ENCODE measurements at regions not wholly inside any gene's neighbourhood (a gene's known extent, or its start where the extent isn't known, plus 50 kb on each side); places are given as distances from the start of the nearest gene placed in this dataset.

GRCh38 chr22:48709453-48709852, 1118.2 kb downstream of the BRD1 start:
- H3K9me3 Mint-ChIP-seq, result no peaks in the 10 kb centered on the region
- no peak for DNase-seq
- H3K4me3 Mint-ChIP-seq, result no peak overlapping the region
- H3K4me1 Mint-ChIP-seq, result no peaks in the 10 kb centered on the region
- H3K27ac Mint-ChIP-seq, result no peak overlapping the region
- ATAC-seq, result no peak
- peaks cover 8% of the 10 kb centered on the region for H3K27me3 Mint-ChIP-seq

GRCh38 chr22:48708558-48709245, 1119.0 kb downstream of the BRD1 start:
- Mint-ChIP-seq H3K27me3 (peaks cover 4% of the 10 kb centered on the region), H3K4me1 (no peaks in the 10 kb centered on the region), H3K4me3 (no peak overlapping the region), H3K27ac (no peak overlapping the region), H3K9me3 (no peaks in the 10 kb centered on the region)
- ATAC-seq (no peak), DNase-seq (no peak)

- DNase-seq, result no peak
- Mint-ChIP-seq H3K9me3 (no peaks in the 10 kb centered on the region), H3K27me3 (no peaks in the 10 kb centered on the region), H3K4me1 (no peaks in the 10 kb centered on the region), H3K27ac (no peak overlapping the region), H3K4me3 (no peak overlapping the region)
- no peak for ATAC-seq
Observed at GRCh38 chr22:48707763-48708557, 1119.7 kb downstream of the BRD1 start.

GRCh38 chr22:48706934-48707762, 1120.5 kb downstream of the BRD1 start:
- Mint-ChIP-seq H3K4me3 (no peak overlapping the region), H3K27ac (no peak overlapping the region), H3K9me3 (no peaks in the 10 kb centered on the region), H3K4me1 (no peaks in the 10 kb centered on the region), H3K27me3 (no peaks in the 10 kb centered on the region)
- ATAC-seq (no peak), DNase-seq (no peak)

GRCh38 chr22:48705917-48706605, 1121.6 kb downstream of the BRD1 start:
- ATAC-seq, result no peak
- H3K4me1 Mint-ChIP-seq, result no peaks in the 10 kb centered on the region
- no peaks in the 10 kb centered on the region for H3K9me3 Mint-ChIP-seq
- no peak overlapping the region for H3K4me3 Mint-ChIP-seq
- DNase-seq, result no peak
- no peak overlapping the region for H3K27ac Mint-ChIP-seq
- no peaks in the 10 kb centered on the region for H3K27me3 Mint-ChIP-seq

DNA sequence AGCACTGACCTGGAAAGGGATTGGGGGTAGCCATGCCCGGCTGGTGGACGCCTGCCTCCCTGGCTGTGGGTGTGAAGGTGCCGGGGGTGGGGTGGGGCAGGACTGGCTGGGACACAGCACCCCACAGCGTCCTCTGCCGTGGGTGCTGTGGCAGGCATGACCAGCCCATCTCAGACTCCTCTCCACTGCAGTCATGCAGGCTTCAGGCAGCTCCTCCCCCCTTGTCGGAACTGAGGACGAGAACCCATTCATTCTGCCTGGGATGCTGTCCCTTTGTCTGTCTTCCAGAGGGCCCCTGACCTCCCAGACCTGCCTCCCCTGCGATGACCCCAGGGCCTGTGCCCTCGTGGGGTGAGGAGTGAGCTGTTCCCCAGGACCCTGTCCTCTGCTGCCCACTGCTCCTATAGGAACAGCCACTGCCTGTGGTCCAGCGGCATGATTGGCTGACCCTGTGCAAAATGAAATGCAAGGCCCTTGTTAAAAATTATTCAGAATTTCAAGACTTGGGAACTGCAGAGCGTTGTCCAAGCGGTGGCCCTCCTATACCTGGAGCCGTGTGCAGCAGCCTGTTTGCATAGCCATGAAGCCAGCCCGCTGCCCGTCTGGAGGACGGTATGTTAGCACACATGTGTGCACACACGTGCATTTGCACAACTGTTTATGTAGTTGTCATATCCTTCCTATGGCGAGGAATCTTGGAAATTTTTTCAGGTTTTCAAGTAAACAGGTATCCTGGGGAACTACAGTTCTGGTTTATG, 1122.3 kb downstream of the BRD1 start:
- DNase-seq (no peak), ATAC-seq (no peak)
- no peaks in the 10 kb centered on the region for H3K4me1 Mint-ChIP-seq
- H3K27me3 Mint-ChIP-seq, result no peaks in the 10 kb centered on the region
- no peak overlapping the region for H3K27ac Mint-ChIP-seq
- H3K4me3 Mint-ChIP-seq, result no peak overlapping the region
- no peaks in the 10 kb centered on the region for H3K9me3 Mint-ChIP-seq

GRCh38 chr22:48704335-48704734, 1123.3 kb downstream of the BRD1 start:
- Mint-ChIP-seq H3K4me1 (no peaks in the 10 kb centered on the region), H3K27me3 (no peaks in the 10 kb centered on the region), H3K27ac (no peak overlapping the region), H3K9me3 (no peaks in the 10 kb centered on the region), H3K4me3 (no peak overlapping the region)
- ATAC-seq (no peak), DNase-seq (no peak)

DNA sequence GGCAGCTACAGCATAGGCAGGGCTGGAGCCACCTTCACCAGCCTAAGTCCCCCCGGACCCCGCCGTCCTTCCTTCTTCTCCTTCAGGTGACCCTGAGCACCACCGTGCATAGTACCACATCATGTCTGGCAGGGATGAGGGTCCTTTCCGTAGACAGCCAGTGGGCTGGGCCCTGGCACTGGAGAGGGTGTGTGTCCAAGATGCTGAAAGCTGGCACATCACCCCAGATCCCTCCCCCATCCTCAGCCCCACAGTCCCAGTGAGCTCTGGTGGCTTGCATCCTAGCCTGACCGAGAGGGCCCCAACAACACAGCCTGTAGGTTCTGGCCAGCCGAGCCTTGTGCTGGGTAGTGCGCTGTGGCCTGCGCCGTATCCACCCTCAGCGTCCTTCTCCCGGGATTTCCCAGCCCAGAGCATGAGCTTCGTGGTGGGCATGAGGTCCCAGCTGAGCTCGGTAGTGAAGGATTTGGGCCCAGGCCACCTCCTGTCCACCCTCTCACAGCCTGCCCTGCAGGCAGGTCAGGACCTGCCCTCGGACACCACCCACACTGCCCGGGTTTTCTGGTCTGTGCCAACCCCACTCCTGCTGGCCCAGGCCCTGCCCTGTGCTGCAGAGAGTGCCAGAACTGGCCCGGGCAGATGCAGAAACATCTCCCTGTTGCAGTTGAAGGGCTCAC, 1124.3 kb downstream of the BRD1 start:
- no peaks in the 10 kb centered on the region for H3K9me3 Mint-ChIP-seq
- DNase-seq, result no peak

DNA sequence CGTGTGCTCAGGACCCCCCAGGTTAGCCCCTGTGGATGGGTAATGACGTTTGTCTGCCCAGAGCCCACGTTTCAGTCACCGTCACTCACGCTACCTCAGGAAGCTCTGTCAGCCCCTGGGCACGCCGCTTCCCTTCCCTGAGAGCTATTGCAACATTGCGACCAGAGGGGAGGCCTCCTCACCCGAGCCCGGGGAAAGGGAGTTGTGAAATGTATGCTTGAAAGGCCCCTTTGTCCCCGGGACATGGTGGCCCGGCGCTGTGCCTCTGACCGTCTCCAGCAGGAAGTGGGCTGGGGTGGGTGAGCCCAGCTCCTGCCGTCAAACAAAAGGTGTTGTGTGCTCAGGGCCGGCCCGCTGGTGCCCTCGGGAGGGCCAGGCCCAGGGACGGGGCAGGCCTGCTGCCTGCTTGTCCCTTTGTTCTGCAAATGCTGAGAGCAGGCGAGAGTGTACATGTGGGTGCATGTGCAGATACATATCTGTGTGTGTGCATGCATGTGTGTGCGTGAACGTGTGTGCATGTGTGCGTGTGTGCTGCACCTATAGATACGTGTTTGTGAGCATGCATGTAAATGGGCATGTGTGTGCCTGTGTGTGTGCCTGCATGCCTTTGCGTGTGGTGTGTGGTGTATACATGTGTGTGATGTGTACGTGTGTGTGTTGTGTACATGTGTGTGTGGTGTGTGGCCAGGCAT, 1125.0 kb downstream of the BRD1 start:
- Mint-ChIP-seq H3K27ac (no peak overlapping the region), H3K4me1 (no peaks in the 10 kb centered on the region), H3K27me3 (no peaks in the 10 kb centered on the region), H3K4me3 (no peak overlapping the region), H3K9me3 (no peaks in the 10 kb centered on the region)
- DNase-seq (no peak), ATAC-seq (no peak)

More for the DNA sequence above, 1124.3 kb downstream of the BRD1 start:
- Mint-ChIP-seq H3K4me3 (no peak overlapping the region), H3K27me3 (no peaks in the 10 kb centered on the region), H3K4me1 (no peaks in the 10 kb centered on the region), H3K27ac (no peak overlapping the region)
- ATAC-seq, result no peak

- Mint-ChIP-seq H3K4me1 (no peaks in the 10 kb centered on the region), H3K9me3 (no peaks in the 10 kb centered on the region), H3K27me3 (no peaks in the 10 kb centered on the region), H3K27ac (no peak overlapping the region), H3K4me3 (no peak overlapping the region)
- no peak for DNase-seq
- ATAC-seq, result no peak
Observed at GRCh38 chr22:48701296-48702030, 1126.2 kb downstream of the BRD1 start.

- Mint-ChIP-seq H3K27me3 (no peaks in the 10 kb centered on the region), H3K27ac (no peak overlapping the region), H3K4me3 (no peak overlapping the region), H3K9me3 (no peaks in the 10 kb centered on the region), H3K4me1 (no peaks in the 10 kb centered on the region)
- DNase-seq, result no peak
- ATAC-seq, result no peak
Observed at GRCh38 chr22:48700566-48701295, 1126.9 kb downstream of the BRD1 start.

GRCh38 chr22:48700180-48700565, 1127.5 kb downstream of the BRD1 start:
- H3K27ac Mint-ChIP-seq, result no peak overlapping the region
- H3K4me3 Mint-ChIP-seq, result no peak overlapping the region
- ATAC-seq, result no peak
- H3K27me3 Mint-ChIP-seq, result no peaks in the 10 kb centered on the region
- no peaks in the 10 kb centered on the region for H3K4me1 Mint-ChIP-seq
- DNase-seq, result no peak
- no peaks in the 10 kb centered on the region for H3K9me3 Mint-ChIP-seq

- no peak for DNase-seq
- Mint-ChIP-seq H3K27ac (no peak overlapping the region), H3K4me1 (no peaks in the 10 kb centered on the region)
Observed at GRCh38 chr22:48699511-48699910, 1128.2 kb downstream of the BRD1 start.

More at GRCh38 chr22:48699511-48699910, 1128.2 kb downstream of the BRD1 start:
- no peaks in the 10 kb centered on the region for H3K27me3 Mint-ChIP-seq
- H3K4me3 Mint-ChIP-seq, result no peak overlapping the region
- H3K9me3 Mint-ChIP-seq, result no peaks in the 10 kb centered on the region
- no peak for ATAC-seq

All from stimulated activated naive CD8-positive, alpha-beta T cell treated with anti-CD3 and anti-CD28 coated beads, Interleukin-15, amount 100 ng/mL, for 72 hours (primary cell).